HepG2 (cell line): ENCODE measurements at regions not wholly inside any gene's neighbourhood (a gene's known extent, or its start where the extent isn't known, plus 50 kb on each side); places are given as distances from the start of the nearest gene placed in this dataset.

Experiments used
- AHR ChIP-seq: IDR thresholded peaks from 2 replicates; pipeline ENCODE4 v1.6.1; 2018; ENCODE audit warnings: missing genetic modification reagents, missing compliant biosample characterization
- KIAA2018 ChIP-seq: sonication (generic); formaldehyde crosslinking; IDR thresholded peaks from 2 replicates; pipeline ENCODE4 v1.5.0; 2020; ENCODE audit warnings: mild to moderate bottlenecking, missing genetic modification reagents, borderline replicate concordance
- SKI ChIP-seq: fragments of 450-650 bp; IDR thresholded peaks from one replicate; pipeline ENCODE4 v1.6.1; 2018; ENCODE audit warnings: mild to moderate bottlenecking; ENCODE audit not compliant: partially characterized antibody
- ZNF296 ChIP-seq: sonication (generic); formaldehyde crosslinking; conservative IDR thresholded peaks from 2 replicates; pipeline ENCODE4 v1.5.0; 2020; ENCODE audit warnings: mild to moderate bottlenecking, missing genetic modification reagents
- TF ChIP-seq, protein P1 (sequence below): sonication (generic); formaldehyde crosslinking; IDR thresholded peaks from 2 replicates; pipeline ENCODE4 v1.9.0; 2021; ENCODE audit warnings: missing genetic modification reagents, mild to moderate bottlenecking, borderline replicate concordance
- TF ChIP-seq, protein P2 (sequence below): sonication (generic); formaldehyde crosslinking; IDR thresholded peaks from 2 replicates; pipeline ENCODE4 v1.8.1; 2023; ENCODE audit warnings: missing genetic modification reagents, inconsistent platforms, borderline replicate concordance

DNA sequence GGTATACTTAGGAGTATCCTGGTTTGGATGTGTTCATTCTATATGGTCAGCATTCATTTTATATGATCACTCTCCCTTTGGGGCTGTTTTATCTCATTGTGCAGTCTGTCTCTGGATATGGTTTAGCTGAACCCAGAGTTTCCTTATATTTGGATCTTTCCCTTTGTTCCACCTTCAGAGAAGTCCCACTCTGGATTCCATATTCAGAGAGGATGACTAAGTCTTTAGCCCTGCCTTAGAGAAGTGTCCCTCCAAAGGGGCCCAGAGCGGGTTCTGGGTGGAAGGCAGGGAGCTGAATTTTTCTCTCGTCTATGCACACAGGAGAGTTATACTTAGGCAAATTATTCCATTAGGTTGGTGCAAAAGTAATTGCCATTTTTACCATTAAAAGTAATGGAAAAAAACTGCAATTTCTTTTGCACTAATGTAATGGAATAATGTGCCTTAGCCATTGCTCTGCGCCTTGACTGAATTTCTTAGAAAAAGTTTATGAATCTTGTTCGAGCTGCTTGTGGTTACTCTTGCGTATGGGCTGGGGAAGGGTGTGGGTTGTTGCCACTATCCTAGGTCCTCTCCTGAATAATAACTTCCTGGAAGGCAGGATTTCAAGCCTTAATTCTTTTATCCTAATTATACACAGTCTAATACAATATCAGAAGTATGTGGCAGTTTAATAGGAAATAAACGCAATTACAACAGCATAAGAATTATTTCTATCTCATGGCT lies 74.2 kb upstream of the MTPN start (continued):
- no peak for TF ChIP-seq AHR (CRISPR knock-in tag)
- no peak for TF ChIP-seq ZNF296 (CRISPR knock-in tag)
- no peak for TF ChIP-seq KIAA2018 (CRISPR knock-in tag)
- TF ChIP-seq, protein P1, sequence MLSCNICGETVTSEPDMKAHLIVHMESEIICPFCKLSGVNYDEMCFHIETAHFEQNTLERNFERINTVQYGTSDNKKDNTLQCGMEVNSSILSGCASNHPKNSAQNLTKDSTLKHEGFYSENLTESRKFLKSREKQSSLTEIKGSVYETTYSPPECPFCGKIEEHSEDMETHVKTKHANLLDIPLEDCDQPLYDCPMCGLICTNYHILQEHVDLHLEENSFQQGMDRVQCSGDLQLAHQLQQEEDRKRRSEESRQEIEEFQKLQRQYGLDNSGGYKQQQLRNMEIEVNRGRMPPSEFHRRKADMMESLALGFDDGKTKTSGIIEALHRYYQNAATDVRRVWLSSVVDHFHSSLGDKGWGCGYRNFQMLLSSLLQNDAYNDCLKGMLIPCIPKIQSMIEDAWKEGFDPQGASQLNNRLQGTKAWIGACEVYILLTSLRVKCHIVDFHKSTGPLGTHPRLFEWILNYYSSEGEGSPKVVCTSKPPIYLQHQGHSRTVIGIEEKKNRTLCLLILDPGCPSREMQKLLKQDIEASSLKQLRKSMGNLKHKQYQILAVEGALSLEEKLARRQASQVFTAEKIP (CRISPR knock-in tag) = no peak
- TF ChIP-seq, protein P2, sequence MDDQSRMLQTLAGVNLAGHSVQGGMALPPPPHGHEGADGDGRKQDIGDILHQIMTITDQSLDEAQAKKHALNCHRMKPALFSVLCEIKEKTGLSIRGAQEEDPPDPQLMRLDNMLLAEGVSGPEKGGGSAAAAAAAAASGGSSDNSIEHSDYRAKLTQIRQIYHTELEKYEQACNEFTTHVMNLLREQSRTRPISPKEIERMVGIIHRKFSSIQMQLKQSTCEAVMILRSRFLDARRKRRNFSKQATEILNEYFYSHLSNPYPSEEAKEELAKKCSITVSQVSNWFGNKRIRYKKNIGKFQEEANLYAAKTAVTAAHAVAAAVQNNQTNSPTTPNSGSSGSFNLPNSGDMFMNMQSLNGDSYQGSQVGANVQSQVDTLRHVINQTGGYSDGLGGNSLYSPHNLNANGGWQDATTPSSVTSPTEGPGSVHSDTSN = no peak
- TF ChIP-seq SKI = no peak
